Putamen (tissue), 1 donor: ENCODE measurements at regions not wholly inside any gene's neighbourhood (a gene's known extent, or its start where the extent isn't known, plus 50 kb on each side); places are given as distances from the start of the nearest gene placed in this dataset.
"Not testable (repeated sequence)": the region's sequence is repeated elsewhere in the genome, so short reads cannot be mapped to it uniquely, and the experiment has no call there.

Source experiments
- DNase-seq: peaks from one replicate; pipeline ENCODE4 v3.0.0-alpha.2; 2016; ENCODE audit warnings: low spot score

- no peak for DNase-seq
Observed at GRCh38 chr2:57701391-57701791, 345.2 kb upstream of the VRK2 start.

- DNase-seq: no peak
Observed at GRCh38 chr2:57703407-57703806, 343.2 kb upstream of the VRK2 start.

- not testable (repeated sequence) for DNase-seq
Observed at GRCh38 chr2:57707794-57708193, 338.8 kb upstream of the VRK2 start.

GRCh38 chr2:57711991-57712390 is 334.6 kb upstream of the VRK2 start:
- no peak for DNase-seq

- DNase-seq: peak; percentile 56
Observed at GRCh38 chr2:57720728-57721627, 325.6 kb upstream of the VRK2 start.

- DNase-seq: no peak
Observed at GRCh38 chr2:57725337-57725947, 321.2 kb upstream of the VRK2 start.

GRCh38 chr2:57726294-57726693 is 320.3 kb upstream of the VRK2 start:
- DNase-seq: no peak

GRCh38 chr2:57728691-57729090 is 317.9 kb upstream of the VRK2 start:
- no peak for DNase-seq

GRCh38 chr2:57733956-57734355 is 312.6 kb upstream of the VRK2 start:
- no peak for DNase-seq

GRCh38 chr2:57740891-57741290 is 305.7 kb upstream of the VRK2 start:
- no peak for DNase-seq

- no peak for DNase-seq
Observed at GRCh38 chr2:57753636-57754035, 293.0 kb upstream of the VRK2 start.

- DNase-seq: no peak
Observed at GRCh38 chr2:57758686-57759085, 287.9 kb upstream of the VRK2 start.

- no peak for DNase-seq
Observed at GRCh38 chr2:57759131-57759530, 287.5 kb upstream of the VRK2 start.

- peak; percentile 86 for DNase-seq
Observed at GRCh38 chr2:57759822-57760300, 286.7 kb upstream of the VRK2 start.

- peak; percentile 19 for DNase-seq
Observed at GRCh38 chr2:57760381-57760801, 286.2 kb upstream of the VRK2 start.

- no peak for DNase-seq
Observed at GRCh38 chr2:57776916-57777315, 269.7 kb upstream of the VRK2 start.

- no peak for DNase-seq
Observed at GRCh38 chr2:57782587-57782986, 264.0 kb upstream of the VRK2 start.

GRCh38 chr2:57793310-57793709 is 253.3 kb upstream of the VRK2 start:
- DNase-seq: no peak

- no peak for DNase-seq
Observed at GRCh38 chr2:57796527-57796926, 250.1 kb upstream of the VRK2 start.

GRCh38 chr2:57798346-57798745 is 248.3 kb upstream of the VRK2 start:
- DNase-seq: no peak

GRCh38 chr2:57802243-57802642 is 244.4 kb upstream of the VRK2 start:
- no peak for DNase-seq

- DNase-seq: no peak
Observed at GRCh38 chr2:57804971-57805370, 241.6 kb upstream of the VRK2 start.

- DNase-seq: no peak
Observed at GRCh38 chr2:57806449-57806968, 240.1 kb upstream of the VRK2 start.
